ENCODE measurements at regions not wholly inside any gene's neighbourhood (a gene's known extent, or its start where the extent isn't known, plus 50 kb on each side); places are given as distances from the start of the nearest gene placed in this dataset.

- ChIA-PET POLR2A (no interaction called here), CTCF (no interaction called here)
- Histone ChIP-seq H3K4me3 (ENCODE audit: low read length) (no peak overlapping the region), H3K27ac (ENCODE audit: low read depth in 1 of 2, low read length in 2 of 2) (no peak overlapping the region), H3K27me3 (ENCODE audit: control insufficient read depth in 1 of 2, insufficient read depth in 2 of 2, low read length in 2 of 2) (no peaks in the 10 kb centered on the region), H3K4me1 (ENCODE audit: insufficient read depth, low read length) (no peaks in the 10 kb centered on the region), H3K36me3 (ENCODE audit: insufficient read depth, low read length) (no peaks in the 10 kb centered on the region), H3K9me3 (ENCODE audit: control insufficient read depth in 1 of 2, insufficient read depth in 1 of 2, low read length in 2 of 2) (no peaks in the 10 kb centered on the region)
- Mint-ChIP-seq H3K4me3 (no peak overlapping the region), H3K9me3 (peaks cover 4% of the 10 kb centered on the region), H3K27me3 (peaks cover 11% of the 10 kb centered on the region), H3K27ac (no peak overlapping the region), H3K36me3 (ENCODE audit: low read depth) (no peaks in the 10 kb centered on the region), H3K4me1 (ENCODE audit: low read depth) (no peaks in the 10 kb centered on the region)
- ATAC-seq (ENCODE audit: poor library complexity) (no peak), DNase-seq (no peak)
- TF ChIP-seq, protein P1, sequence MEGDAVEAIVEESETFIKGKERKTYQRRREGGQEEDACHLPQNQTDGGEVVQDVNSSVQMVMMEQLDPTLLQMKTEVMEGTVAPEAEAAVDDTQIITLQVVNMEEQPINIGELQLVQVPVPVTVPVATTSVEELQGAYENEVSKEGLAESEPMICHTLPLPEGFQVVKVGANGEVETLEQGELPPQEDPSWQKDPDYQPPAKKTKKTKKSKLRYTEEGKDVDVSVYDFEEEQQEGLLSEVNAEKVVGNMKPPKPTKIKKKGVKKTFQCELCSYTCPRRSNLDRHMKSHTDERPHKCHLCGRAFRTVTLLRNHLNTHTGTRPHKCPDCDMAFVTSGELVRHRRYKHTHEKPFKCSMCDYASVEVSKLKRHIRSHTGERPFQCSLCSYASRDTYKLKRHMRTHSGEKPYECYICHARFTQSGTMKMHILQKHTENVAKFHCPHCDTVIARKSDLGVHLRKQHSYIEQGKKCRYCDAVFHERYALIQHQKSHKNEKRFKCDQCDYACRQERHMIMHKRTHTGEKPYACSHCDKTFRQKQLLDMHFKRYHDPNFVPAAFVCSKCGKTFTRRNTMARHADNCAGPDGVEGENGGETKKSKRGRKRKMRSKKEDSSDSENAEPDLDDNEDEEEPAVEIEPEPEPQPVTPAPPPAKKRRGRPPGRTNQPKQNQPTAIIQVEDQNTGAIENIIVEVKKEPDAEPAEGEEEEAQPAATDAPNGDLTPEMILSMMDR (IDR thresholded peaks at IDR 0.05), result no peak
- intact Hi-C loops (cut with DNase I, micrococcal nuclease), result no loop called here
Measured at GRCh38 chr10:10503772-10504171, 513.9 kb upstream of the CELF2 start.

DNA sequence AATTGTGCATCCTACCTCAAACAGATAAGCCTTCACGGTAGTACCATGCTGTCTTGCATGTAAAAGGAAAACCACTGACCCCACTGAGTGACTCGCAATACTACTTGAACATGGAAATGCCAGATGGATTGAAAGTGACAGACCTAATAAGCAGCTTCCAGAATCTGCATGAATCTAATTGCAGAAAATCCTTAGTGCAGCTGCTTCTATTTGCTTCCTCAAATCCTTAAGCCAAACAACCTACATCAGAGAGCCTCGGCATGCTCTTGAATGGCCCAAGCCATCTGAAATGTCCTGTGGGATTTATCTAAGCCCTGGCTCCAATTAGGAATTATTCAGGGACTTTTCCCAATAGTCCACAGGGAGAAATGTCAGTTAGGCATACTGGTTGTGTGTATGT, 509.5 kb upstream of the CELF2 start:
- intact Hi-C loops (cut with DNase I, micrococcal nuclease), result no loop called here
- no peaks in the 10 kb centered on the region for H3K4me1 Mint-ChIP-seq (ENCODE audit: low read depth)

DNA sequence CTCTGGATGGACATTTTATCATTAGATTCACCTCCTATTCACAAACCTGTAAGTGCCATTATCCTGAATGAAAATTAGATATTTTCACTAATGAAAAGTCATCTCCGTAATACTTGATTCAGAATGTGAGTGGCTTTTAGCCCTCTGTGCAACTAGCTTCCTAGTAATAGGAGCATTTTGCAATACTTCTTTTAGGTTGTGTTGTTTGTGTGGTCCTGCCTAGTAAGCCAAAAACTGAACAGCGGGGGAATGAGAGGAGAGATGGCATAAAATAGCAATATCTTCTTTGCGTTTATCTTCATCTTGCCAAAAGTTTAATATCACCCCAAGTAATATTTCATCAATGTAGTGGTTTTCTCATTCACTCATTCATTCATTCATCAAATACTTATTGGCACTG, 507.5 kb upstream of the CELF2 start:
- Mint-ChIP-seq H3K27me3 (peaks cover 29% of the 10 kb centered on the region), H3K4me3 (no peak overlapping the region), H3K4me1 (ENCODE audit: low read depth) (no peaks in the 10 kb centered on the region), H3K27ac (no peak overlapping the region), H3K36me3 (ENCODE audit: low read depth) (no peaks in the 10 kb centered on the region), H3K9me3 (no peaks in the 10 kb centered on the region)
- POLR2A ChIA-PET, result no interaction called here
- peaks cover 2 to 7% of the 10 kb centered on the region in 2 experiments for H3K27me3 ChIP-seq (ENCODE audit: control insufficient read depth in 1 of 2, insufficient read depth in 2 of 2, low read length in 2 of 2)
- CTCF ChIA-PET, result no interaction called here
- no peak for DNase-seq
- intact Hi-C loops (cut with DNase I, micrococcal nuclease), result no loop called here
- H3K4me1 ChIP-seq (ENCODE audit: insufficient read depth, low read length), result no peaks in the 10 kb centered on the region
- TF ChIP-seq, protein P1 (IDR thresholded peaks at IDR 0.05), result no peak
- H3K36me3 ChIP-seq (ENCODE audit: insufficient read depth, low read length), result no peaks in the 10 kb centered on the region
- ATAC-seq (ENCODE audit: poor library complexity), result no peak
- no peak overlapping the region for H3K27ac ChIP-seq (ENCODE audit: low read depth in 1 of 2, low read length in 2 of 2)
- no peak overlapping the region for H3K4me3 ChIP-seq (ENCODE audit: low read length)
- H3K9me3 ChIP-seq (ENCODE audit: control insufficient read depth in 1 of 2, insufficient read depth in 1 of 2, low read length in 2 of 2), result no peaks in the 10 kb centered on the region

More for the DNA sequence above, 509.5 kb upstream of the CELF2 start:
- no peaks in the 10 kb centered on the region for H3K9me3 Mint-ChIP-seq
- H3K27ac ChIP-seq (ENCODE audit: low read depth in 1 of 2, low read length in 2 of 2), result no peak overlapping the region
- TF ChIP-seq, protein P1 (IDR thresholded peaks at IDR 0.05), result no peak
- ChIA-PET CTCF (no interaction called here), POLR2A (no interaction called here)
- no peak overlapping the region for H3K4me3 Mint-ChIP-seq
- peaks cover 2 to 7% of the 10 kb centered on the region in 2 experiments for H3K27me3 ChIP-seq (ENCODE audit: control insufficient read depth in 1 of 2, insufficient read depth in 2 of 2, low read length in 2 of 2)
- no peaks in the 10 kb centered on the region for H3K36me3 ChIP-seq (ENCODE audit: insufficient read depth, low read length)
- peaks cover 23% of the 10 kb centered on the region for H3K27me3 Mint-ChIP-seq
- ATAC-seq (ENCODE audit: poor library complexity) (no peak), DNase-seq (no peak)
- no peak overlapping the region for H3K4me3 ChIP-seq (ENCODE audit: low read length)
- no peak overlapping the region for H3K27ac Mint-ChIP-seq
- H3K9me3 ChIP-seq (ENCODE audit: control insufficient read depth in 1 of 2, insufficient read depth in 1 of 2, low read length in 2 of 2), result no peaks in the 10 kb centered on the region
- H3K4me1 ChIP-seq (ENCODE audit: insufficient read depth, low read length), result no peaks in the 10 kb centered on the region
- no peaks in the 10 kb centered on the region for H3K36me3 Mint-ChIP-seq (ENCODE audit: low read depth)

All from CD4-positive, alpha-beta T cell (primary cell).